HT1080 (cell line): ENCODE measurements at regions not wholly inside any gene's neighbourhood (a gene's known extent, or its start where the extent isn't known, plus 50 kb on each side); places are given as distances from the start of the nearest gene placed in this dataset.

Experiments
- DNase-seq: peaks from one replicate; pipeline ENCODE4 v3.0.0-alpha.2; 2015; ENCODE audit warnings: low read depth

DNA sequence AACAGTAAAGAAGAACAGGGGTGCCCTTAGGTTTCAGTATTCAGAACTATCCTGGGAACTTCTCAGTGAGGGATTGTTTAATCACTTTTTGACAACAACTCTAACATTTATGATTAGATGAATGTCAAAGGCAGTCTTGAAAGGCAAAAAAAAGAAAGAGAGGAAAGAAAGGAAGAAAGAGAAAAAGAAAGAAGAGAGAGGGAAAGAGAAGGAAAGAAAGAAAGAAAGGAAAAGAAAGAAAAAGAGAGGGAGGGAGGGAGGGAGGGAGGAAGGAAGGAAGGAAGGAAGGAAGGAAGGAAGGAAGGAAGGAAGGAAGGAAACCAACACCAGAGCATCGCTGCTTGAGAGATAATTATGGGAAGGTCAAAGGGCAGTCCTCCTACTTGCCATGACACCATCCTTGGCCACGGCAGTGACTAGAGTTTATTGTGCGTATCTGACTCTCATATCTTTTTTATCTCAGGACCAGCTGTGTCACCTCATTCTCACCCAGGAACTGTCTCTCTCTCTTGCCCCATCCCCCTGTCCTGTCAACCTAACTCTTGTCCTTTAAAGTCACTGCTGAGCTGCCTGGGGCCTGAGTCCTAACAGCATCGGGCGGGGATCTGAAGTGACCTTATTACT is 96.8 kb upstream of the ATXN1 start:
- DNase-seq = no peak

DNA sequence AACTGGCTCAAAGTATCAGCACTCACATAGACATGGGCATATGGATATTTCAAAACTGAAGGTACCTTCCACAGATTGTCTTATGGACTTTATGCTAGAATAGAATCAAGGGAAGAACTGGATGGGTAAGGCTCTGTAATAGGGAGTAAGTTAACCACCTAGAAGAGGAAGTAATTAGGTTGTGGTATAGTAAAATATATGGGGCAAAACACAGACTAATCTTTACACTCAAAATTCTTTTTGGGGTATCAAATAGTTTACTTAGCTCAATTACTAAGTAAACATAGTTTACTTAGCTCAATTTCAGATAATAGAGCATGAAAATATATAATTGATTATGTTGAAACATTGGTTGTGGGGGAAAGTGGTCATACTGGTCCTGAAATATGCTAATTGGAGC is 94.2 kb upstream of the ATXN1 start:
- DNase-seq = no peak

DNA sequence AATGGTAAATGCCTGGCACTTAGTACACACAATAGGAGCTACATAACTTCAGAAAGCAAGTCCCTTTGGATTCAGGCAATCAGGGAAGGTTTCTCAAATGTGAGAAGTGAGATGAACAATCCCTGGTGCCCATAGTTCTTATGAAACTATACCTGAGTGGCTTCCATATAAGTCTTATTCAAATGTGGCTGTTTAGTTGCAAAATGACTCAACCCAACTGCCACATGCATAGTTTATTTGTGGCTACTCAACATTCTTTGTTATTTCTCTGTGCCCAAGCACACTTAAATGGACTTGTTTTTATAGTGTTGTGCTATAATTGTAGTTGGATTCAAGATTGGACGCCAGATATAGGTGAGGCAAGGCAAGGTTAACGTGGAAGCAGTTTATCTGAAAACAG is 93.7 kb upstream of the ATXN1 start:
- DNase-seq = no peak

- DNase-seq = no peak
Observed at GRCh38 chr6:16852671-16853070, 91.4 kb upstream of the ATXN1 start.

DNA sequence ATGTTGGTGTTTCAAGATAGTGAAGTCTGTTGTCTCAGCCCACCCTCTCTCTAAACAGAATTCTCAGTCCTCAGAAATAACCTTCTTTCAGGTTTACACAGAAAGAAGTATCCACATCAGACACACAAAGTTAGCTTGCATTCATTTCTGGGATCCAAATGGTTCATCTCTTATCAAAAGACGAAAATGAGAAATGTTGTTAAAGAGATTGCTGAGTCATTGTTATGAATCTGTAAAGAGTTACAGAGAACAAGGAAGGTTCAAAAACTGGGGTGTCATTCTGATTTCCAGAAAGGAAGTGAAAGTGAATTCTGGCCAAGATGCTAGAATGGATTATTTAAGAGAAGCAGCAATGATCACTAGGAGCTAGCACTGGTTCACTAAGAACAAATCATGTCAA is 90.5 kb upstream of the ATXN1 start:
- DNase-seq = no peak

DNA sequence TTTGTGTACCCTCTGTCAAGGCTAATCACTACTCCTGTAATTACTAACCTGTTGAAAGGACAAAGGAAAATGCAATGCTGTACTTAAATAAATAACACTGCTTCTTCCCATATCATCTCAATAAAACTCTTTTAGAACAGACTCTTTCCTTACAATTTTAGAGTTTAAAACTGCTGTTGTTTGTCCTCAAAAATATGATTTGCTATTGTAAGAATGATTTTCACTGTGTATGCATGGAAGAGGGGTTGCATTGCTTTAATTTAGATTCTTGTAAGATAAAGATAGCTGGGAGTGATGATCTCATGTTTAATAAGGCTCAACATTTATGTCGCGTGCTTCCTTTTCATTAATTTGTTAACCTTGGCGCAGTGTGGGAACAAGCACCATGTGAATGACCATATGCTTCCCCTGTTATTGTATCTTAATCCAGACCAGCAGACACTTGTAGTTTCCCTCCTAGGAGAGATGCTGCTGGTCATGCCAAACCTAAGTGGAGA is 89.8 kb upstream of the ATXN1 start:
- no peak for DNase-seq

- no peak for DNase-seq
Observed at GRCh38 chr6:16850681-16851026, 89.4 kb upstream of the ATXN1 start.

DNA sequence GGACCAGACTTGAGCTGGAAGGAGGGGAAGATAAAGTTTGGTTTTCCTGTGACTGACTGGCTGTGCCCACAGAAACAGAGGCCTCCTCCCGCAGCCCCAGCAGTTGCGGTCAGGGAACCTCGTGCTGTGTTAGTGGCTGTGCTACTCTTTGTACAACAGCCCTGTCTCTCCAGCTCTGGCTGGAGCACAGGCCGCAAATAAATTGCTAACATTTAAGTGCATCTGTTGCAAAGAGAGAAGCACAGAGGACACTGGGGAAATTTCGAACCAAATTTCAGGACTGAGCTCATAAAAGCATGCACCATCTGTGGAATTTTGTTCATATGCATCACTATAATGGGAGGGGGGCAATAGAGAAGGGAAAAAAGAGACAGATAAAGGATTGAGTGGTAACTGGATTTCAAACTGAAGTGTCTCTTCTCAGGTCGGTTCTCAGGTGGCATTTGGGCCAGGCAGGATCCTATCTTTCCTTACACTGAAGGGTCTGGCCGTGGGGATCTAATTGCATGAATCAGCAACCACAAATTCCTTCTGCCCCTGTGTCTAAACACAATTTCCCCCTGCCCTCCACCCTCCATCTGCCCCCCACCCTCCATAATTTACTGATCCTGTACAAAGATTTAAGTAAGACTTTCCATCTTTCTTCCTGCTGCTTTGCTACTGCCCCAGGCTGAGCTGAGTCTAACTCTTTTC is 88.9 kb upstream of the ATXN1 start:
- DNase-seq = peak; percentile 41

DNA sequence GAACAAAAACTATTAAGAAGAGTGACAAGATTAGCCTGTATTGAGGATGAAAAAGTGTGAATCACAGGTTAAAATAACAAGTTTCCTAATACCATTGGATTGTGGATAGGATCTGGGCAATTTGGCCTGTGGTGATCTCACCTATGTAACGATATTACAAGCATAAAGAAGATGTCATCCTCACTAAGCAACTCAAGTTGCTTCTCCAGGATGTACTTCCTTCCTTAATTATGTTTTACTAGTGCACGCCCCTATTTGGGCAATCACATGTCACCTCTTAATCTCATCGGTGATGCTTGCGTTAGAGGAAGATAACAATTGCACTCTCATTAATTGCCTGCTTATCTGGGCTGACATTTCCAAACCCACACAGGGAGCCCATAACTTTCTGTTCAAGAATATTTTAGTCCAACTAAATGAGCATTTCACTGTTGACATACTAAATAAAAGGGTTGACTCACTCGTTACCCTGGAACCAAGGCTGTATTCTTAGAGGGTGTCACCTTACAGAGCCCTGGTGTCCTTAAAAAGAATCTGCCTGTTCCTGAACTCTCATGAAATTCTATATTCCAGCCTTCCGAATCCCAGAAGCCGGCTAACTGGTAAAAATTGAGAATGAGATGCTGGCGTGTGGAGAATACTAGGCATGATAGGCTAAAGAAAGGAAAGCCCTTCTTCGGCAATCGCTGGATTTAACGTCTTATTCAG is 88.2 kb upstream of the ATXN1 start:
- peak; percentile 78 for DNase-seq

DNA sequence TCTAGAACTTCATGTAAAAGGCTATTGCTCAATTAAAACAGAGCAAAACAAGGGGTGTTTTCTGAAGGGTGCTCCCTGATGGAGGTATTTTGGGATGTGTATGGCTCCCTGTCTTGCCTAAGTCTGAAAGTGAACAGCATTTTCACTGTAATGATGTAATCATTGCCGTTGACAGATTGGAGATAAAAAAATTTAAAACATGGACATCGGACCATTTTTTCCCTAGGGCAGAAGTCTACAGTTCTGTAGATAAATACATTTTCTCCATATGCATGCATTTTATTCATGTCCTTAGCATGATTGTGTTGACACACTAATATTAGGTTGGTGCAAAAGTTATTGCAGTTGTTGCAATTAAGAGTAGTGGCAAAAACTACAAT is 85.1 kb upstream of the ATXN1 start:
- no peak for DNase-seq

- DNase-seq = no peak
Observed at GRCh38 chr6:16844183-16844582, 82.9 kb upstream of the ATXN1 start.

GRCh38 chr6:16842676-16843075 is 81.4 kb upstream of the ATXN1 start:
- no peak for DNase-seq

- no peak for DNase-seq
Observed at GRCh38 chr6:16841241-16841640, 80.0 kb upstream of the ATXN1 start.

DNA sequence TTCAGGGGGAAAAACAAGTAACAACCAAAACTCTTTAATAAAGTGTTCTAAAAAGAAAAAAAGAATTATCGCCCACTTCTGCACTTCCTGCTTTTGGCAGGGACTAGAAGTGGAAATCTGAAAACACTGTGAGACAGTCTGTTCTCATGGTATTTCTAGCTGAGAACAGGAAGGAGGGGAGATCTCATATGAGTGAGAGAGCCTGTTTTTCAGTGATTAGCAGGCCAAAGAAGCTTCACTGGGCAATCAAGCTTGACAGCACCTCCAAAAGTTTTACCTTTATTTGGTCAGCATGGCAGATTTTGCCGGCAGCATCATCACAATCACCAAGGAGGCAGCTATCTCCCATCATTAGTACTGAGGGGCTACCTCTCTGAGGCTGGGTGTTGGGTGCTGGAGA is 79.5 kb upstream of the ATXN1 start:
- no peak for DNase-seq

GRCh38 chr6:16840291-16840690 is 79.0 kb upstream of the ATXN1 start:
- DNase-seq = peak; percentile 51

- no peak for DNase-seq
Observed at GRCh38 chr6:16839631-16840179, 78.4 kb upstream of the ATXN1 start.

- DNase-seq = no peak
Observed at GRCh38 chr6:16837217-16837972, 76.1 kb upstream of the ATXN1 start.

- no peak for DNase-seq
Observed at GRCh38 chr6:16836144-16836981, 75.1 kb upstream of the ATXN1 start.

GRCh38 chr6:16834242-16834641 is 73.0 kb upstream of the ATXN1 start:
- no peak for DNase-seq

GRCh38 chr6:16832721-16833120 is 71.5 kb upstream of the ATXN1 start:
- no peak for DNase-seq

DNA sequence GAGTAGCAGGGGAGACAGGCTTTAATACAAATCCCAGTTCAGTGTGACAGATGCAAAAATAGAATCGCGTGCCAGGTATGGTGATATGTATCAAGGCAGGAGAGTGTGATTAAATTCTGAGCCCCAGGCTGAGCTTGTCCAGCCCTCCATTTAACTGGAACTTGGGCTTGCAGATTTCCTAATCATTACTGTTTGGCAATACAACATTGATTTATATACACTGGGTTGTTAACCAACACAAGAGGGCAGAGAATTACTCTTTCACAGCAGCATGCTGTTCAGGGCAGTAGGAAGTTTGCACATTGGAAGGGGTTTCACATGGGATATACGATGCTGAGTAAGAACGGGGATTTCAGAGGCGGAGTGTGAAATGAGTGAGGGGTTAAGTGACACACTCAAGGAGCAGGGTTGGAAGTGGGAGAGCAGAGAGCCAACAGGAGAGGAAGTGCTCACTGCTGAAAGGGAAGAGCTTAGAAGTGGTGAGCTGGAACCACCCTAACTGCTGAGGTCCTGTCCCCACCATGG is 70.8 kb upstream of the ATXN1 start:
- DNase-seq = no peak
